GM18505 (cell line): ENCODE measurements at regions not wholly inside any gene's neighbourhood (a gene's known extent, or its start where the extent isn't known, plus 50 kb on each side); places are given as distances from the start of the nearest gene placed in this dataset.

Experiments used
- ATAC-seq: cut with Tn5 transposase; IDR thresholded peaks from one replicate; pipeline ENCODE4 v1.9.1; 2021; ENCODE audit not compliant: unreplicated experiment
- POLR2A ChIP-seq: IDR thresholded peaks from 4 replicates; pipeline ENCODE4 v1.6.1; 2011; ENCODE audit warnings: borderline replicate concordance; ENCODE audit not compliant: insufficient read depth, insufficient read length; ENCODE audit errors: extremely low read depth

GRCh38 chr9:16303506-16303905, 567.0 kb downstream of the BNC2 start:
- no peak for TF ChIP-seq POLR2A
- no peak for ATAC-seq

GRCh38 chr9:16304301-16304700, 566.2 kb downstream of the BNC2 start:
- TF ChIP-seq POLR2A: no peak
- no peak for ATAC-seq

GRCh38 chr9:16306586-16306985, 563.9 kb downstream of the BNC2 start:
- no peak for TF ChIP-seq POLR2A
- ATAC-seq: no peak

GRCh38 chr9:16307626-16308195, 562.8 kb downstream of the BNC2 start:
- ATAC-seq: no peak
- TF ChIP-seq POLR2A: no peak

- no peak for TF ChIP-seq POLR2A
- ATAC-seq: no peak
Measured at GRCh38 chr9:16308645-16309044, 561.8 kb downstream of the BNC2 start.

- no peak for TF ChIP-seq POLR2A
- no peak for ATAC-seq
Measured at GRCh38 chr9:16309082-16309468, 561.4 kb downstream of the BNC2 start.

GRCh38 chr9:16309469-16310271, 560.8 kb downstream of the BNC2 start:
- TF ChIP-seq POLR2A: no peak
- no peak for ATAC-seq

GRCh38 chr9:16310278-16311110, 560.0 kb downstream of the BNC2 start:
- ATAC-seq: no peak
- TF ChIP-seq POLR2A: no peak

GRCh38 chr9:16312116-16312515, 558.4 kb downstream of the BNC2 start:
- TF ChIP-seq POLR2A: no peak
- ATAC-seq: no peak

- no peak for TF ChIP-seq POLR2A
- no peak for ATAC-seq
Measured at GRCh38 chr9:16312962-16313546, 557.4 kb downstream of the BNC2 start.

- no peak for TF ChIP-seq POLR2A
- no peak for ATAC-seq
Measured at GRCh38 chr9:16314476-16314875, 556.0 kb downstream of the BNC2 start.

GRCh38 chr9:16315720-16316119, 554.8 kb downstream of the BNC2 start:
- TF ChIP-seq POLR2A: no peak
- ATAC-seq: no peak

- no peak for TF ChIP-seq POLR2A
- no peak for ATAC-seq
Measured at GRCh38 chr9:16316456-16316855, 554.0 kb downstream of the BNC2 start.
